Nephron progenitor cell (in vitro differentiated cells): ENCODE measurements at regions not wholly inside any gene's neighbourhood (a gene's known extent, or its start where the extent isn't known, plus 50 kb on each side); places are given as distances from the start of the nearest gene placed in this dataset.

Experiments used
- DNase-seq: peaks from one replicate; pipeline ENCODE4 v3.0.0; 2021
- H3K27ac Mint-ChIP-seq: 2 replicates; pipeline ENCODE4 v1.8.0; 2021; ENCODE audit warnings: mild to moderate bottlenecking, moderate library complexity, mixed read lengths
- H3K27me3 Mint-ChIP-seq: 2 replicates; pipeline ENCODE4 v1.8.0; 2021; ENCODE audit warnings: mild to moderate bottlenecking, low read depth, mixed read lengths; ENCODE audit not compliant: poor library complexity
- H3K36me3 Mint-ChIP-seq: 2 replicates; pipeline ENCODE4 v1.8.0; 2021; ENCODE audit warnings: low read depth, mixed read lengths
- H3K4me1 Mint-ChIP-seq: 2 replicates; pipeline ENCODE4 v1.8.0; 2021; ENCODE audit warnings: mixed read lengths
- H3K4me3 Mint-ChIP-seq: 2 replicates; pipeline ENCODE4 v1.8.0; 2021; ENCODE audit warnings: mild to moderate bottlenecking, moderate library complexity, mixed read lengths
- H3K9me3 Mint-ChIP-seq: 2 replicates; pipeline ENCODE4 v1.8.0; 2021; ENCODE audit warnings: mild to moderate bottlenecking, moderate library complexity, mixed read lengths
- TF ChIP-seq, protein P1 (sequence below): fragments of 200-600 bp; sonication (generic); IDR thresholded peaks from 2 replicates; pipeline ENCODE4 v1.5.0; 2021; ENCODE audit warnings: antibody characterized with exemption

DNA sequence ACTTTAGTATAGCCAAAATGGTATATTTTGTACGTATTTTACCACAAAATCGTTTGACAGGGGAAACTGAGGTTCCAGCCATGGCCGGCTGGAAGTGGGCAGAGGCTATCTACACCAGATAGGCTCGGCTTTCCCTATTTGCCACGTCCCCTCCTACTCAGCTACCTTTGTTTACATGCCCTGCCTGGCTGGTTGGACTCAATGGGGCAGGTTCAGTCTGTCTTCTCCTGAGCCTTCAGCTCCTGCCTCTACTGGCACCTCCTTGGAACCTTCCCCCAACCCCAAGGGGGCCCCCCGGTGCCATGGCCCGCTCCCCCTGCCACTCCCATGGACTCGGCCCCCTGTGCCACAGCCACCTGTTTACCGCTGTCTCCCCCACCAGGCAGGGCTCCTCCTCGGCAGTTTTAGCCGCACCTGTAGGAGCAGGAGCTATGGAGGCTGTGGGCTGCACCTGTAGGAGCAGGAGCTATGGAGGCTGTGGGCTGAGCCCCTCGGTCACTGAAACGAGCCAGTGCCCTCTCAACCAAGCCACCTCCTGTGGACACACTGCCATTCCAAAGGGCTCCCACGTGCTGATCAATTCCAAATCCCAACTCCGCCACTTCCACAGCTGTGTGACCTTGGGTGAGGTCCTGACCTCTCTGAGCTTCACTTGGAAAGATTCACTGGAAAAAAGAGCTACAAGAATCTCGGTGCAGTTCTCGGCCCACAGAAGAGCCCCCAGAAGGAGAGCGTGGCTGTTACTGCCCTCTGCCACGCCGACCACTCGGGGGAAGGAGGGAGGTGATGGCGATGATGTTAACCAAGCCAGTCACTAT is 62.2 kb downstream of the NCOR2 start:
- peaks cover 6% of the 10 kb centered on the region for H3K36me3 Mint-ChIP-seq
- no peaks in the 10 kb centered on the region for H3K9me3 Mint-ChIP-seq
- no peak overlapping the region for H3K4me3 Mint-ChIP-seq
- no peak for DNase-seq
- H3K4me1 Mint-ChIP-seq = peaks cover 92% of the 10 kb centered on the region
- H3K27me3 Mint-ChIP-seq = peaks cover 15% of the 10 kb centered on the region
- H3K27ac Mint-ChIP-seq = peak overlapping the region; percentile 54
- TF ChIP-seq, protein P1, sequence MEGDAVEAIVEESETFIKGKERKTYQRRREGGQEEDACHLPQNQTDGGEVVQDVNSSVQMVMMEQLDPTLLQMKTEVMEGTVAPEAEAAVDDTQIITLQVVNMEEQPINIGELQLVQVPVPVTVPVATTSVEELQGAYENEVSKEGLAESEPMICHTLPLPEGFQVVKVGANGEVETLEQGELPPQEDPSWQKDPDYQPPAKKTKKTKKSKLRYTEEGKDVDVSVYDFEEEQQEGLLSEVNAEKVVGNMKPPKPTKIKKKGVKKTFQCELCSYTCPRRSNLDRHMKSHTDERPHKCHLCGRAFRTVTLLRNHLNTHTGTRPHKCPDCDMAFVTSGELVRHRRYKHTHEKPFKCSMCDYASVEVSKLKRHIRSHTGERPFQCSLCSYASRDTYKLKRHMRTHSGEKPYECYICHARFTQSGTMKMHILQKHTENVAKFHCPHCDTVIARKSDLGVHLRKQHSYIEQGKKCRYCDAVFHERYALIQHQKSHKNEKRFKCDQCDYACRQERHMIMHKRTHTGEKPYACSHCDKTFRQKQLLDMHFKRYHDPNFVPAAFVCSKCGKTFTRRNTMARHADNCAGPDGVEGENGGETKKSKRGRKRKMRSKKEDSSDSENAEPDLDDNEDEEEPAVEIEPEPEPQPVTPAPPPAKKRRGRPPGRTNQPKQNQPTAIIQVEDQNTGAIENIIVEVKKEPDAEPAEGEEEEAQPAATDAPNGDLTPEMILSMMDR = no peak

DNA sequence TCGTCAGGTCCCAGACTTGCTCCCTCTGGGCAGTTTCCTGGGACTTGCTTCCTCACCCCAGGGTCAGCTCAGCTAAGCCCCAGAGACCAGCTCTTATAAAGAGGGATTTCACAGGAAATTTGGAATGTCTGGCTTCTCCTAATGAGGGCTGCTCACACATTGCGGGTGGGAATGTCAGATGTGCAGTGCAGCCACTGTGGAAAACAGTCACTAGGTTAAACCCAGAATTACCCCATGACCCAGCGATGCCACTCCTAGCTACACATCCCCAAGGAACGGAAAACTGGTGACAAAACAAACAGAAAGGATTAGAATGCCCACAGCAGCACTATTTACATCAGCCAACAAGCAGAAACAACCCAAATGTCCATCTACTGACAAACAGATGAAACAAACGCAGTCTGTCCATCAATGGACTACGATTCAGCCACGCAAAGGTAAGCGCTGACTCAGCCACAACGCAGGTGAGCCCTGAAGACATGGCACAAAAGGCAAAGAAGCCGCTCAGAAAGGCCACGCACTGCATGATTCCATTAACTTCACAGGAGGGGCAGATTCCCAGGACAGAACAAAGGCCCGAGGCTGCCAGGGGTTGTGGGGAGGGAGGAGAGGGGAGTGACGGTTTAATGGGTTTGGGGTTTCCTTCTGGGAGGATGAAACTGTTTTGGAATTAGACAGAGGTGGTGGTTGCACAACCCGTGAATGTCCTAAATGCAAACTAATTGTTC is 63.0 kb downstream of the NCOR2 start:
- no peaks in the 10 kb centered on the region for H3K9me3 Mint-ChIP-seq
- H3K4me3 Mint-ChIP-seq = peak overlapping the region; percentile 58
- DNase-seq = no peak
- peak overlapping the region; percentile 95 for H3K27ac Mint-ChIP-seq
- peaks cover 14% of the 10 kb centered on the region for H3K27me3 Mint-ChIP-seq
- TF ChIP-seq, protein P1 = no peak
- H3K4me1 Mint-ChIP-seq = peaks cover 90% of the 10 kb centered on the region
- H3K36me3 Mint-ChIP-seq = peaks cover 6% of the 10 kb centered on the region

DNA sequence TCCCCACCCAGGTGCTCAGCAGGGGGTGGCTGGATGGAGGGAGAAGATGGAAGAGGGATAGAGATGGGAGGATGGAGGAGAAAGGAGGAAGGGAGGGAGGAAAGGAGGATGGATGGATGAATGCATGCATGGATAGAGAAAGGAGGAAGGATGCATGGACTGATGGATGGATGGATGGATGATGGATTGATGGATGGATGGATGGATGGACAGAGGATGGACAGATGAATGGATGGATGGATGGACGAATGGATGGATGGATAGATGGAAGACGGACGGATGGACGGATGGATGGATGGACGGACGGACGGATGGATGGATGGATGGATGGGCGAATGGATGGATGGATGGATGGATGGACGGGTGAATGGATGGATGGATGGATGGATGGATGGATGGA is 64.1 kb downstream of the NCOR2 start:
- Mint-ChIP-seq H3K36me3 (peaks cover 6% of the 10 kb centered on the region), H3K4me3 (no peak overlapping the region), H3K9me3 (no peaks in the 10 kb centered on the region), H3K27me3 (peaks cover 14% of the 10 kb centered on the region), H3K27ac (peak overlapping the region; percentile 90), H3K4me1 (peaks cover 90% of the 10 kb centered on the region)
- TF ChIP-seq, protein P1 = no peak
- no peak for DNase-seq

DNA sequence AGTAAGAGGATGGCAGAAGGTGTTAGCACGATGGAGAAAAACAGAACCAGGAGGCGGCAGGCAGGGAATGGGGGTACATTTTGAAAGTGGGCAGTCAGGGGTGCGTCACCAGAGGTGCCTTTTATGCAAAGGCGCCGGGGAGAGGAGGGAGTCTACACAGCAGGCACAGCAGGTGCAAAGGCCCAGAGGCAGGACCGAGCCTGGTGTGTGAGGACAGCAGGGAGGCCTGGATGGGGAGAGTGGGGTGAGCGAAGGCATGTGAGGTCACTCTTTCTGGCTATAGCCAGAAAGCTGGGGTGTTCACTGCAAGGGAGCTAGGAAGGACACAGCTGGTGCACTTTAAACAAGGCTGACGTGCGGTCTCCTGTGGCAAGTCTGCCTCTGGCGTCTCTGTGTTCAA is 65.0 kb downstream of the NCOR2 start:
- Mint-ChIP-seq H3K4me3 (no peak overlapping the region), H3K27me3 (peaks cover 14% of the 10 kb centered on the region), H3K9me3 (no peaks in the 10 kb centered on the region), H3K36me3 (peaks cover 6% of the 10 kb centered on the region), H3K27ac (no peak overlapping the region), H3K4me1 (peaks cover 87% of the 10 kb centered on the region)
- no peak for DNase-seq
- TF ChIP-seq, protein P1 = no peak

DNA sequence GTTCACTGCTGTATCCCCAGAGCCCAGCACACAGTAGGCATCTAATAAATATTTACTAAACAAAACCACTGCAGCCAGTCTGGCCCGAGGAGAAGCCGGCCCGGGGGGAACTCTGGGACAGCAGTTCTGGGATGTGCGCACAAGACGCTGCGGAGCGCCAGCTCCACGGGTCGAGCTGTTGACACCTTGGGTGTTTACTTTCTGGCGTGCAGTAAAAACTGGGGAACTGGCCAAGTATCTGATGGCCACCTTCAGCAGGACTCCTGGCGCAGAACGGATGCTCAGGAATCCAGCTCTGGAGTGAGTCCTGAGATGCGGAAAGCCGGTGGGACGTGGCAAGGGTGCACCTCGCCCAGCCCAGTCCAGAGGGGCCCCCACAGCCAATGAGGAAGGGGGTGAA is 65.6 kb downstream of the NCOR2 start:
- H3K36me3 Mint-ChIP-seq = peaks cover 6% of the 10 kb centered on the region
- H3K9me3 Mint-ChIP-seq = no peaks in the 10 kb centered on the region
- TF ChIP-seq, protein P1 = no peak
- H3K4me3 Mint-ChIP-seq = peak overlapping the region; percentile 18
- peaks cover 87% of the 10 kb centered on the region for H3K4me1 Mint-ChIP-seq
- H3K27ac Mint-ChIP-seq = no peak overlapping the region
- peaks cover 14% of the 10 kb centered on the region for H3K27me3 Mint-ChIP-seq
- DNase-seq = no peak
